GM12878 (cell line): ENCODE measurements at regions not wholly inside any gene's neighbourhood (a gene's known extent, or its start where the extent isn't known, plus 50 kb on each side); places are given as distances from the start of the nearest gene placed in this dataset.

Source experiments
- POLR2A ChIP-seq: IDR thresholded peaks from 2 replicates; pipeline ENCODE4 v1.6.1; 2011; ENCODE audit warnings: low read depth, mild to moderate bottlenecking, low read length
- SREBF1 ChIP-seq: IDR thresholded peaks from 2 replicates; pipeline ENCODE4 v1.6.1; 2012; ENCODE audit warnings: mild to moderate bottlenecking, low read length
- TF ChIP-seq, protein P1 (sequence below): IDR thresholded peaks from 2 replicates; pipeline ENCODE4 v1.6.1; 2012; ENCODE audit warnings: low read length, inconsistent platforms
- TF ChIP-seq, protein P2 (sequence below): IDR thresholded peaks from 2 replicates; pipeline ENCODE4 v1.6.1; 2012; ENCODE audit warnings: low read depth, low read length, improper control_type of control experiment

DNA sequence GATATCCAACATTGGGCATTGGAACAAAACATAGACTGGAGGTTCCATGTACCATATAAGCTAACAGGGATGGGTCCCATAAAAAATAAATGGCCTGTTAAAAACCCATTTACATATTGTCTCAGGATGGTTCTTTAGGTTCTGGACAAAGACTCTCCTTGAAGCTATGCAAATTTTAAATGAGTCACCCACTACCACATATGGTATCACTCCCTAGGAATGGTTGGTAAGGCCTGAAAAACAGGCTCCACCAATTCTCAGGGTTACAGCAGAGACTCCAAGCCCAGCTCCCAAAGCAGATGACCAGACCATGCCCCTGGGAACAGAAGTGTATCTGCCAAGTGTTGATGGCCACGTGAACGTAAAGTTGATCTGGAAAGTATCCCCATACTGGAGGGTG is 190.7 kb upstream of the SPHKAP start:
- TF ChIP-seq, protein P1, sequence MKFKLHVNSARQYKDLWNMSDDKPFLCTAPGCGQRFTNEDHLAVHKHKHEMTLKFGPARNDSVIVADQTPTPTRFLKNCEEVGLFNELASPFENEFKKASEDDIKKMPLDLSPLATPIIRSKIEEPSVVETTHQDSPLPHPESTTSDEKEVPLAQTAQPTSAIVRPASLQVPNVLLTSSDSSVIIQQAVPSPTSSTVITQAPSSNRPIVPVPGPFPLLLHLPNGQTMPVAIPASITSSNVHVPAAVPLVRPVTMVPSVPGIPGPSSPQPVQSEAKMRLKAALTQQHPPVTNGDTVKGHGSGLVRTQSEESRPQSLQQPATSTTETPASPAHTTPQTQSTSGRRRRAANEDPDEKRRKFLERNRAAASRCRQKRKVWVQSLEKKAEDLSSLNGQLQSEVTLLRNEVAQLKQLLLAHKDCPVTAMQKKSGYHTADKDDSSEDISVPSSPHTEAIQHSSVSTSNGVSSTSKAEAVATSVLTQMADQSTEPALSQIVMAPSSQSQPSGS, result no peak
- TF ChIP-seq, protein P2, sequence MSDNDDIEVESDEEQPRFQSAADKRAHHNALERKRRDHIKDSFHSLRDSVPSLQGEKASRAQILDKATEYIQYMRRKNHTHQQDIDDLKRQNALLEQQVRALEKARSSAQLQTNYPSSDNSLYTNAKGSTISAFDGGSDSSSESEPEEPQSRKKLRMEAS, result no peak
- TF ChIP-seq SREBF1 (no peak), POLR2A (no peak)
